Coronary artery (tissue), 2 donors: ENCODE measurements at regions not wholly inside any gene's neighbourhood (a gene's known extent, or its start where the extent isn't known, plus 50 kb on each side); places are given as distances from the start of the nearest gene placed in this dataset.

Source experiments
- DNase-seq: peaks from one replicate; pipeline ENCODE4 v3.0.0-alpha.2; 2017; ENCODE audit warnings: low spot score
- H3K27ac ChIP-seq, 2 donors: fragments of 200-600 bp; sonication (generic); one replicate each; pipeline ENCODE4 v1.5.1; 2016 to 2019
- H3K4me3 ChIP-seq: fragments of 200-600 bp; sonication (generic); 2 replicates; pipeline ENCODE4 v1.5.1; 2016; ENCODE audit warnings: mild to moderate bottlenecking, moderate library complexity
- TF ChIP-seq, protein P1 (sequence below): fragments of 200-600 bp; sonication (generic); IDR thresholded peaks from one replicate; pipeline ENCODE4 v1.5.1; 2019; ENCODE audit warnings: antibody characterized with exemption

- Histone ChIP-seq H3K4me3 (no peak overlapping the region), H3K27ac (no peak overlapping the region)
- TF ChIP-seq, protein P1, sequence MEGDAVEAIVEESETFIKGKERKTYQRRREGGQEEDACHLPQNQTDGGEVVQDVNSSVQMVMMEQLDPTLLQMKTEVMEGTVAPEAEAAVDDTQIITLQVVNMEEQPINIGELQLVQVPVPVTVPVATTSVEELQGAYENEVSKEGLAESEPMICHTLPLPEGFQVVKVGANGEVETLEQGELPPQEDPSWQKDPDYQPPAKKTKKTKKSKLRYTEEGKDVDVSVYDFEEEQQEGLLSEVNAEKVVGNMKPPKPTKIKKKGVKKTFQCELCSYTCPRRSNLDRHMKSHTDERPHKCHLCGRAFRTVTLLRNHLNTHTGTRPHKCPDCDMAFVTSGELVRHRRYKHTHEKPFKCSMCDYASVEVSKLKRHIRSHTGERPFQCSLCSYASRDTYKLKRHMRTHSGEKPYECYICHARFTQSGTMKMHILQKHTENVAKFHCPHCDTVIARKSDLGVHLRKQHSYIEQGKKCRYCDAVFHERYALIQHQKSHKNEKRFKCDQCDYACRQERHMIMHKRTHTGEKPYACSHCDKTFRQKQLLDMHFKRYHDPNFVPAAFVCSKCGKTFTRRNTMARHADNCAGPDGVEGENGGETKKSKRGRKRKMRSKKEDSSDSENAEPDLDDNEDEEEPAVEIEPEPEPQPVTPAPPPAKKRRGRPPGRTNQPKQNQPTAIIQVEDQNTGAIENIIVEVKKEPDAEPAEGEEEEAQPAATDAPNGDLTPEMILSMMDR, result no peak
- DNase-seq, result no peak
These were observed 104.3 kb downstream of the DUSP6 start for GRCh38 chr12:89247967-89248366.

DNA sequence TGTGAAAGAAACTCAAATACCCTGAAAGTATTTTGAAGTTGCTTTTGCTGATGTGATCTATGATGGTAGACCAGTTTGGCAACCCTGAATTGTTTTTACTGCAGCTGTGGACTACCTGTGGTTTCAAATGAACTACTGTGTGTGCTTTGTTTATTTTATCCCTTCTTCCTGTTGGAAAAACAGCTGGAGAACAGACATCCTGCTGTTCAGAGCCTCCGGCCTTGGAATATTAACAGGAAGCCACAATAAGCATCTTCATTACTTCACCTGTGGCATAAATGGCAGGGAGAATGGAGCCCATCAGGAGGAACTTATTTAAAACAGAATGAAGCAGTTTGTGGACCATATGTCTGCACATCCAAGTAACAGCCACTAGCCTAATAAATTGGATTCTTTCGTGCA, 104.8 kb downstream of the DUSP6 start:
- no peak for DNase-seq
- no peak overlapping the region for H3K4me3 ChIP-seq
- no peak overlapping the region for H3K27ac ChIP-seq
- TF ChIP-seq, protein P1, result no peak

- DNase-seq, result no peak
- TF ChIP-seq, protein P1, result no peak
- Histone ChIP-seq H3K4me3 (no peak overlapping the region), H3K27ac (no peak overlapping the region)
These were observed 107.2 kb downstream of the DUSP6 start for GRCh38 chr12:89245090-89245489.

GRCh38 chr12:89244536-89244935, 107.8 kb downstream of the DUSP6 start:
- H3K4me3 ChIP-seq, result no peak overlapping the region
- H3K27ac ChIP-seq, result no peak overlapping the region
- TF ChIP-seq, protein P1, result no peak
- no peak for DNase-seq

DNA sequence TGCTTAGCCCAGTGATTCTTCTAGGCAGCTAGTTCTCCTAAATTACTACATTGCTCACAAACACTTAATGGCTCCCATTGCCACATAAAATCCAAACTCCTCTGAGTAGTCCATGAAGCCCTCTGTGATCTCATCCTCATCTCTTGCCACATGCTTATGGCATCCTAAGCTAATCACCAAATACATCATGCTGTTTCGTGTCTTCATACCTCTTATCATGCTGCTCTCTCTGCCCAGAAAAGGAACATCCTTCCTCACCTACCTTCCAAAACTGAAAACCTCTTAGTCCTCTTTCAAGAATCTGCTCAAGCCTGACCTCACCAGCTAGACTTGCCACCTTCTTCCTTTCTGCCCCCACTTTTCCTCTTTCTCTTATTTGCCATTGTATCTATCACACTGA, 108.5 kb downstream of the DUSP6 start:
- TF ChIP-seq, protein P1, result no peak
- H3K4me3 ChIP-seq, result no peak overlapping the region
- no peak overlapping the region for H3K27ac ChIP-seq
- DNase-seq, result no peak

- TF ChIP-seq, protein P1, result no peak
- Histone ChIP-seq H3K4me3 (no peak overlapping the region), H3K27ac (no peak overlapping the region)
- DNase-seq, result no peak
These were observed 112.8 kb downstream of the DUSP6 start for GRCh38 chr12:89239534-89239933.

DNA sequence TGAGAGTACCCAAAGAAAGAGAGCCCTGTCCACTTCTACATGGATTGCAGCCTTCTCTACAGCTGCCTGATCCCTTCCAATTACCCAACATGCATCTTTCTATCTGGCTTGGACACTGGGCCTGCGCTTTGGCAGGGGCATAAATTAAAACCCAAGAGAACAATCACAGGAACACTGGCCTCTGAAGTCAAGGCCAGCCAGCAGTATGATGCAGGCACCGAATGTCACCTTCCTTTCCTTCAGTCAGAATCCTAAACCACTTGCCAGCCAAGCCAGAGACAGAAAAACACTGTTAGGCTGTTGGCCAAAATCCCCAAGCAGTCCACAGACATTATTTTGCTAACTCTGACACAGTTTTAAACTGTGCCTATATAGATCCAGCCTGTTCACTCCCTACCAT, 113.7 kb downstream of the DUSP6 start:
- peak overlapping the region in 1 of 2 donors; percentile 61 for H3K27ac ChIP-seq
- TF ChIP-seq, protein P1, result no peak
- no peak for DNase-seq
- no peak overlapping the region for H3K4me3 ChIP-seq
